NCI-H1105 treated with DMSO at 0.1 percent for 48 hours (cell line): ENCODE measurements at regions not wholly inside any gene's neighbourhood (a gene's known extent, or its start where the extent isn't known, plus 50 kb on each side); places are given as distances from the start of the nearest gene placed in this dataset.
"Not testable (repeated sequence)": the region's sequence is repeated elsewhere in the genome, so short reads cannot be mapped to it uniquely, and the experiment has no call there.

ENCODE experiments used
- DNase-seq: peaks from one replicate; lab custom pipeline; 2025; lab: John Stamatoyannopoulos, UW

DNA sequence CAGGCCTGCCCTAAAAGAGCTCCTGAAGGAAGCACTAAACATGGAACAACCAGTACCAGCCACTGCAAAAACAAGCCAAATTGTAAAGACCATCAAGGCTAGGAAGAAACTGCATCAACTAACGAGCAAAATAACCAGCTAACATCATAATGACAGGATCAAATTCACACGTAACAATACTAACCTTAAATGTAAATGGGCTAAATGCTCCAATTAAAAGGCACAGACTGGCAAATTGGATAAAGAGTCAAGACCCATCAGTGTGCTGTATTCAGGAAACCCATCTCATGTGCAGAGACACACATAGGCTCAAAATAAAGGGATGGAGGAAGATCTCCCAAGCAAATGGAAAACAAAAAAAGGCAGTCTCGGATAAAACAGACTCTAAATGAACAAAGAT is 117.7 kb upstream of the ETV3 start:
- DNase-seq, result not testable (repeated sequence)

DNA sequence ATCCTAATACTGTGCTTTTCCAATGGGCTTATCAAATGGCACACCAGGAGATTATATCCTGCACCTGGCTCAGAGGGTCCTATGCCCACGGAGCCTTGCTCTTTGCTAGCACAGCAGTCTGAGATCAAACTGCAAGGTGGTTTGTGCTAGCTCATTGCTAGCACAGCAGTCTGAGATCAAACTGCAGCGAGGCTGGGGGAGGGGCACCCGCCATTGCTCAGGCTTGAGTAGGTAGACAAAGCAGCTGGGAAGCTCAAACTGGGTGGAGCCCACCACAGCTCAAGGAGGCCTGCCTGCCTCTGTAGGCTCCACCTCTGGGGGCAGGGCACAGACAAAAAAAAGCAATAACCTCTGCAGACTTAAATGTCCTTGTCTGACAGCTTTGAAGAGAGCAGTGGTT is 116.0 kb upstream of the ETV3 start:
- DNase-seq, result not testable (repeated sequence)

DNA sequence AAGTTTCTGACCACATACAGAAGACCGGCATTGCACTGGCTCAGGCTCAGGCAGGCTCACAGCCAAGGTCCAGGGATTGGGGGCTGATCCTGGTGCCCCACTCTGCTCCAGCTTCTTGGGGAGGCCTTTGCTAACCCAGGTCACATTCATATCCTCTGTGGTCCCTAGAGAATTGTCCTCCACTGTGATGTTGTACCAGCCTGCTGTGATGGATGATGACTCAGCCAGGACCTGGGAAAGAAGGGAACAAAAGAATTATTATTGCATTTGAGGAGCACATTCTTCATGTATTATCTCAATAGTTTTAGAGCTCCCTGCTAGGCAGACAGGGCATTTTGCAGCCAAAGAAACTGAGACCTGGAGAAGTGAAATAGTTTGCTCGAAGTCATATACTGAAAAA is 114.3 kb upstream of the ETV3 start:
- no peak for DNase-seq

DNA sequence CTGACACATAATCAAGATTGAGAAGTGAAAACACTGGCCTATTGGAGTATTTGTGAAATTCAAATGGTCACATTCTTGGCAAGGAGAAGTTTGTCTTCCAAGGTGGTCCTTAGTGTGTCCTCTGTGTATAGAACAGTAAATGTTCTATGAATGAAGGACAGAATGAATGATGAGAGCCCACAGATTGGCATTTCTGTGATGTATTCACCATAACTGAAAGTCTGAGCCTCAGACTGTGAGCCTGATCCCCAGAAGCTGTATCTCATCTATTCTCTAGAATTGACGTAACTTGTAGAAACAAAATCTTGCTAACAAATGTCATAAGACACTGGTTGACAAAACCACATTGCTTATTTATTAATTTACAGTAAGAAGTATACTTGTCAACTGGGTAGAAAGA is 111.5 kb upstream of the ETV3 start:
- no peak for DNase-seq

DNA sequence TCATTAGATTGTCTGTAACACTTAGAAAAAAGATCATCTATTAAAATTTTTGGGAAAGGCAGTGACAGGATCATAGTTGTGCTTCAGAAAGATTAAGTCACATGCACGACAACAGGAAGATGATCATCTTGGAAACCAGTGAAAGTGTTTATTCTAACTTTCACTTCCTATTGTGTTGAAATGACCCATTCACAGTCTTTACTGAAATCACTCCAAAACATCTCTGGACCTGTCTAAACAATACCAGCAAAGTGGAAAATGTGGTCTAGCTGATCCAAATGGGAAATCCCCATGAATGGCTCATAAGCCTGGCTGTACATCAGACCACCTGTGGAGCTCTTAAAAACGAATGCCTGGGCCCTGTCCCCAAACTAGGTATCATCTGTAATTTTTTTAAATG is 111.1 kb upstream of the ETV3 start:
- no peak for DNase-seq

DNA sequence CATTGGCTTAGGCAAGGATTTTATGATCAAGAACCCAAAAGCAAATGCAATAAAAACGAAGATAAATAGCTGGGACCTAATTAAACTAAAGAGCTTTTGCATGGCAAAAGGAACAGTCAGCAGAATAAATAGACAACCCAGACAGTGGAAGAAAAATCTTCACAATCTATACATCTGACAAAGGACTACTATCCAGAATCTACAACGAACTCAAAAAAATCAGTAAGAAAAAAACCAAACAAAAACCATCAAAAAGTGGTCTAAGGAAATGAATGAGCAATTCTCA is 109.5 kb upstream of the ETV3 start:
- not testable (repeated sequence) for DNase-seq

DNA sequence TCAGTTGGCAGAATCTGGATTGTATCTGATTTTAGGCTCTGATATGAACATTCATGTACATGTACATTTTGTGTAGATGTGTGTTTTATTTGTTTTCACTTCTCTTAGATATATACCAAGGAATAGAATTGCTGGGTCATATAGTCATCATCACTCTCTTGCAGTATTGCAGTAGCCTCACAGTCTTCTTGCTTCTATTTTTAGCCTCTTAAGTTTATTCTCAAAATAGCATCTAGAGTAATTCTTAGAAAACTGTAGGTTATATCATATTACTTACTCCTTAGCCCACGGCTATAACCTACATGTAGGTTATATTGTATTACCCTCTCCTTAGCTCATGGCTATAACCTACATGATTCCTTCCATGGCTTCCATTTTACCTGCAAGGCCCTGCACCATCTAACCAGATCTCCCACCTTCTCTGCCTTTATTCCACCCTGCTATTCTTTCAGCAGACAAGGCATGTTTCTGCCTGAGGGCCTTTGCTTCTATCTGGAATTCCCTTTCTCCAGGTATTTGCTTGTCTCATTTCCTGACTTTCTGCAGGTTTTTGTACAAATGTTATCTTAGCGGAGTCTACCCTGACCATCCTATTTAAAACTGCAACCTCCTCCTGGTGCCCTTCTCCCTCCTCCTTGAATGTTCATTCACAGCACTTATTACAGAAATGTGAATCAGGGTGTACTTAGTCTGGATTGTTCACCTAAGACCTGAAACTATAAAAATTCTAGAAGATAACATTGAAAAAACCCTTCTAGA is 109.0 kb upstream of the ETV3 start:
- no peak for DNase-seq

DNA sequence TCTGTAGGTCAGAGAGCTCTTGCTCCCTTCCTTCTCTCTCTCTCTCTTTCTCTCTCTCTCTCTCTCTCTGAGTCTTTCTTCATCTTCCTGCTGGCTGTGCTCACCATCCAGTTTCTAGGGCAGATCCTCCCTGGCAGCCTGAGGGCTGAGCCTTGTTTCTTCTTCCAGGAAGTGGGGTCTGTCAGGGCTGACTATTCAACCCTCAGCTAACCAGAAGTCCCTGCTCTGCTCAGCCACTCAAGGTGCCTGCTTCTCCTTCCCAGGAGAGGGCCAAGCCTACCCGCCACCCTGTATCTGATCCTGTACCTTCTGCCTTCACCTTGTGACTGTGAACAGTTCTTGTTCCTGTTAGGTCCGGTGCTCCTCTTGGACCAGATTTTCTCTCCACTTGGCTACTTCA is 107.6 kb upstream of the ETV3 start:
- DNase-seq, result no peak

DNA sequence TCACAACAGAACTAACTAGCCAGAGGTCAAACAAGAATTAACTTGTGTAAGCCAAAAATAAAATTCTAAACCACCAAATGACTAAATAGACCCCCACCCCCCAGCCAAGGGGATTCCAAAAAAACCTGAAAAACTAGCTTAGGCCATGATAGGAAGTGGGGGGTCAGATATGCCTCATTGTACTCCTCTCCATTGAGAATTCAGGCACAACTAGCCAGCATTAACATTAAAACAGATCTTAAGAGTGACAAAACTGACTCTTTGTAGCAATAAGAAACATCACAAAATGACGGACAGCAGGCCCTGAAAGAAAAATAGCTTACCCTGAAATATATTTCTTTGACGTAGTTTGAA is 103.0 kb upstream of the ETV3 start:
- DNase-seq, result no peak

DNA sequence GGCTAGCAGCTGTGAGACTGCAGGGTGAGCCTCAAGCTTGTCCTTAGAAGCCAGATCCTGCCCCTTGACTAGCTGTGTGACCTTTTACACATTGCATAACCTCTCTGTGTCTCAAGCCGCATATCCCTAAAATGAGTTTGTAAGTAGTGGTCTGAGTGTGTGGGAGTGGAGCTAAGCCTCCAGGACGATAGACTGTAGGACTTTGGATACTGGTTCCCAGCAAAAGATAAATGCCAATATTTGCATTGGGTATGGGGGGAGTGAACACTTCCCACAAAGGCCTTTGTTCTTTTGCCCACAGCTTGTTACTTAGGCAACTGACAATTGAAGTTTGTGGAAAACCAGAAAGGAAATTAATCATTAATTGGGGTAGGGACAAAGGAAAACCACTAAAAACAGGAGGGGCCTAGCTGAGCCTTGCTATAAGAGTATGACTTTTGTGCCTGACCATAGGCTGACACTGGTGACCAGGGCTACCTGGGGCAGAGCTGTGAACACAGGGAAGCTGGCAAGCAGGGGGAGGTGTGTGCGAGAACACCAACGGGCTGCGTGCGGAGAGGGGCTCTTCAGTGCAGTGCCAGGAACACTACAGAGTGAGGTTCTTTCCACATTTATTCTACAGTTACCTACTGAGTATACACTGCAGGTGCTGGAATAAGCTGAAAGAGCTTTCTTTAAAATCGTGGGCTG is 102.4 kb upstream of the ETV3 start:
- DNase-seq, result no peak

DNA sequence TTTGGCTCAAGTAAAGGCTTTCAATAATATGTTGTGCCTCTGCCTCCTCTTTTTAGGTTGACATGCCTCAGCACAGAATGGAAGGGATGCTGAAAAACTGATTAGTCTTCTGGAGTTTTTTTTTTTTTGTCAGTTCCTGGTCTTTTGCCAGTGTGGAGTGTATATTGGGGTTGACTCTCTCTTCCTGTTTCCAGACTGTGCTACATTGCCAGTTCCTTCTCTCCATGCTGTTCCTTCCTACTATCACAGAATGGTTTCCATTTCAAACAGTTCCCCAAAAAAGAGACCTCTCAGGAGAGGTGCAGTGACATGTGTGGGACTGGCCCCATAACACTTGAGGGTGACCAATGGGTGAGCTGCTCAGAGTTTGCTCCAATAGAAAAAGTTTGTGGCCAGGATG is 101.7 kb upstream of the ETV3 start:
- DNase-seq, result no peak

DNA sequence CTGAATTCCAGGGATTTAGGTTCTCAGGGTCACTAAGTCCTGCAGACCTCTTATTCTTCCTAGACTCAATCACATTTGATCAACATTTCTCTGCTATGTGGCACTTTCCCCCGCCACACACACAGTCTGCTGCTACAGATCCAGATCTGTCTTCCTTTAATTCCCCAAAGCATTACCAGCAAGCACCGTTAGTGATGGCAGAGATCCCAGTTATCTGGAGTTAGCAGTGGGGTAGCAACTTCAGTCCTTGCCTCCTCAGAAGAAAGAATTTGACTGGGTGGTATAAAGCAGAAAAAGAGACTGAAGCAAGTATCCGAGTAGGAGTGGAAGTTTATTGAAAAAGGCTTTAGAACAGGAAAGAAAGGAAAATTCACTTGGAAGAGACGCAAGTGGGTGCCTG is 100.4 kb upstream of the ETV3 start:
- no peak for DNase-seq

DNA sequence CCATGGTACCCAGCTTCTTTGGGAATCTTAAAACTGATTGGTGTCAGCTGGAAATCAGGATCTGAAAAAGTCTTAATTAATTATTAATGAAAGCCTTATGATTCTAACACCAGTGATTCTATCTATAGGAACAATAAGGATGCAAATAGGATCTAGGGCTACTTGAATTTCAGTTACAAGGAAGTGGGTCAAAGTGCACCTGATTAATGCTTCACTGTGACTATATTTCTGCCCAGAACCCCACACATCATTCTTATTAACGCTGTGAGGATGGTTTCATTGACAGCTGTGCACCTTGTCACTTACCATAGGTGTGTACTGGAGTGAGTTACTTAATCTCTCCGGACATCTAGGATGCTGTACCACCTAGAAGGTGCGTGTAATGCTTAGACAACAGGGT is 99.8 kb upstream of the ETV3 start:
- no peak for DNase-seq

DNA sequence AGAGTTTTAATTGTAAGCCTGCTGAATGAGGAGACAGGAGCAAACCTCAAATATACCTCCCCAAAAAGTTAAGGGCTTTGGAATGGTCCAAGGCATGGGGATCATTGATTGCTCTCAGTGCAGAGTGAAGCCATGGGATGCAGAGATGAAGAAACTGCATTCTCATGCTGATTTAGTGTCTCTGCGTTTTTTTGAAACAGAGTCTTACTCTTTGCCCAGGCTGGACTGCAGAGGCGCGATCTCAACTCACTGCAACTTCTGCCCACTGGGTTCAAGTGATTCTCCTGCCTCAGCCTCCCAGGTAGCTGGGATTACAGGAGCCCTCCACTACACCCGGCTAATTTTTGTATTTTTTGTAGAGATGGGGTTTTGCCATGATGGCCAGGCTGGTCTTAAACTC is 99.3 kb upstream of the ETV3 start:
- DNase-seq, result no peak

DNA sequence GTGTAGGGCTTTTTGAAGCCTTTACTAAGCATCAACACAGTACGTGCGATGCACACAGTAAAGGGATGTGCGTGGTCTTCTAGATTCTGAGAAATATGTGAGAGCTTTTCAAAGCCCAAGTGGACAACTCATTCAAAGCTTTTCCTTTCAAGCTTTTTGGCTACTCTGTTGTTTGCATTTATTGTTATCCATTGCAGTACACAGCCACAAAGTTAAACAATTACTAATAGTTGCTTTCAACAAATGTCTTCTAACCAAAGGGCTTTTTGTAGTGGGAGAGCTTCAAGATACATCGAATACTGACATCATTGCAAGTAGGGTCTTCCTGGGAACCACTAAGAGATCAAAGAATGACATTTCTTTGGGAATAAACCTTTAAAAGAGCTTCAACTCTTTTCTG is 97.9 kb upstream of the ETV3 start:
- DNase-seq, result no peak

DNA sequence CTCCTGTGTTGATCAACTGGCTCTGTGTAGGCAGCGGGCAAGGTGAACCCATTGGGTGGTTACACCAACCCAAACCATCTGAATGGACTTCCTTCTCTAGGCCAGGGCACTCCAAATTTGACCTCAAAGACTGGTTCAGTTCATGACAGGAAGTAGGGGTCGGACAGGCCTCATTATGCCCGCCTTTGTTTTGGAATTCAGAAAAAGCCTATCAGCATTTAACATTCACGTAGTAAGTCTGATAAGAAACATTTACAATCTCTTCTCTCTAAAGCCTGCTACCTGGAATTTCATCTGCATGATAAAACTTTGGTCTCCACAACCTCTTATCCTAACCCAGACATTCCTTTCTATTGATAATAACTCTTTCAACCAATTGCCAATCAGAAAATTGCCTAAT is 97.1 kb upstream of the ETV3 start:
- DNase-seq, result no peak

DNA sequence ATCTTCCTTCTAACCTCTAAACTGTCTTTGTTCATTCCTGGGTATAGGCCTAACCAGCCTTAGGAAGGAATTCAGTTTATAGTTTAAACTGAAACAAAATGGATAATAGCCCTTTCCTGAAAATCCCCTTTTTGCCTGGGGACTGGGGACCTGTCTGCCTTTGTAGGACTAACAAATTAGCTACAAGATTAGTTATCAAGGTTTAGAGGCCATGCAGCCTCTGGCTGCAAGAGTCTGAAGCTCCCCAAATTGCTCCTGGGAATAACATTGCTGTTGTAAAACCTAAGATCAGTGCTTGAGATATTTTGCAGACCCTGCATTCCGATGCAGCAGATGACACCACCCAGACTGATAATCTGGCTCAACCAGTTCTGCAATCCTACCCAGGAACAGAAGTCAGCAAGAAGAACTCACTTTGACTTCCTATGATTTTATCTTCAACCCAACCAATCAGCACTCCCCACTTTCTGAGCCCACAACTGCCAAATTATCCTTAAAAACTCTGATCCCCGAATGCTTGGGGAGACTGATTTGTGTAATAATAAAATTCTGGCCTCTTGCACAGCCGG is 96.6 kb upstream of the ETV3 start:
- DNase-seq, result no peak

DNA sequence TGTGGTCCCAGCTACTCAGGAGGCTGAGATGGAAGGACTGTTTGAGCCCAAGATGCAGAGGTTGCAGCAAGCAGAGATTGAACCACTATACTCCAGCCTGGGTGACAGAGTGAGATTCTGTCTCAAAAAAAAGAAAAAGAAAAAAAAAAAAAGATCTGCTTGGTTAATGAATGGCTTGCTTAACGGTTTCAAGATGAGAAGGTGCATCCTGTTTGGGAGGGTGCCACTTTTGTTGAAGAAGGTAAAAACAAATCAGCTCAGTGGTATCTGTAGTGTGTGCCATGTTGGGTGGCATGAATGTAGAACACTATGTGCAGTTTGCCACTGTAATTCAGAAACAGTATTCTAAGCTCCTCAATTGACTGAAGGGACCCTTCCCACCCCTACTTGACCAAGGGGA is 94.9 kb upstream of the ETV3 start:
- DNase-seq, result no peak

DNA sequence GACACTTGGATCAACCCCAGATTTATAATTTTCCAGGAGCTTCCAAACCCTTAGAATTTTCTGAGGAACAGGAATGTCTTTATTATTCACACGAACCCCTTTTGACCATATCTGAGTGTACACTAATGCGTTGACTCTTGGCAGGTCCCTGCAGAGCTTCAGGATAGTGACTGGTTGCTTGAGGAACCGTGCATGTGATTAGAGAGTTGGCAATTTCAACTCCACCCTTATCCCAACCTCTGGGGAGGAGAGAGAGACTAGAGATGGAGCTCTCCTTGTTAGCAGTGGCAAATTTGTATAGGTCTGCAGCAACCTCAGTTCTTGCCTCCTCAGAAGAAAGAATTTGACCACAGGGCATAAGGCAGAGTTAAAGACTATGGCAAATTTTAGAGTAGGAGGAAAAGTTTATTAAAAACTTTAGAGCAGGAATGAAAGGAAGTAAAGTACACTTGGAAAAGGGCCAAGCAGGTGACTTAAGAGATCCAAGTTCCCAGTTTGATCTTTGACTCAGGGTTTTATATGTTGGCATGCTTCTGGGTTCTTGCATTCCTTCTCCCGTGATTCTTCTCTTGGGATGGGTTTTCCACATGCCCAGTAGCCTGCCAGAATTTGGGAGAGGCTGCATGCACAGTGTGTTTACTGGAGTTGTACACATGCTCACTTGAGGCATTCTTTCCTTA is 93.8 kb upstream of the ETV3 start:
- no peak for DNase-seq

DNA sequence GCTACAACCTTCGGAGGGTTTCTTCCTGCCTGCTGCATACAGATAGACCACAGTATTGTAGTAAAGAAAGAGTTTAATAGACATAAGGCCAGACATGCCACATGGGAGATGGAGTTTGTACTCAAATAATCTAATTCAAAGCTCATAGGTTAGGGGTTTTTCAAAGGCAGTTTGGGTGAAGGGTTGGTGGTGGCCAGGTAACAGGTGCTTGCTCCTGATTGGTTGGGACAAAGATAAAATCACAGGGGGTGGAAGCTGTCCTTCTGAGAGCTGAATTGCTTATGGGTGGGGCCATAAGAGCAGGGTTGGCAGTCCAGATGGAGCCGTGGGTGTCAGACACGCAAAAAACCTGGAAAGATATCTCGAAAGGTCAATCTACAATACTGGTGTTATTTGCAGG is 92.3 kb upstream of the ETV3 start:
- DNase-seq, result no peak

DNA sequence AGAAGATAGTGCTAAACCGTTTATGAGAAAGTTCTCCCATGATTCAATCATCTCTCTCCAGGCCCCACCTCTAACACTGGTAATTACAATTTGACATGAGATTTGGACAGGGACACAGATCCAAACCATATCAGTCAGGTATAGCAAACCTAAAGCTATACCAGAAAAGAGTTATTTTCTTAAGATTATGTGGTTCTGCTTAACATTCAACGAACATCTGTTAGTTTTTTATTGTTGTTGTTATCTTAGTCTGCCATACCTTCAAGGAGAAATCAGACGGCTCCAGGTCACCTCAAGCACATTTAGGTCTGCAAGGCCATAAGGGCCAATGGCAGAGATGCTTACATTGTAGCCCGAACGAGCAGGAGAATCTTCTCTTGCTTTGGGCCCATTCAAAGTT is 89.5 kb upstream of the ETV3 start:
- DNase-seq, result no peak

DNA sequence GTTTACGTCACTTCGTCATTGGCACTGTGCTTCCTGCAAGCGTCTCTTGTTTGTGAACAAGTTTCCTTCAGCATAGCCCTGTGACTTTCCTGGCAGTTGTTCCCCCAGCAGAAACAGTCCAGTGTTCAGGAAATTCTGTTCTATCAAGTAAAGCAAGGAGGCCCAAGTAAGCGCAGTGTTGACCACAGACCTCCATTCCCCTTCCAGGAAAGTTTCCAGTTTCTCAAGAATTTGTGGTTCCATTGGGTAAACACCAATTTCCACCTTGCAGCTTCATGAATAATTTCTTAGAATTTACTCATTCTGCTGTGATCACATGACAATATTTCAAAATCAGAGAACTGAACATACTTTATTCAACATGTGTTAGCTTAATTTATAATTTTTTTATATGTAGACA is 88.5 kb upstream of the ETV3 start:
- no peak for DNase-seq

DNA sequence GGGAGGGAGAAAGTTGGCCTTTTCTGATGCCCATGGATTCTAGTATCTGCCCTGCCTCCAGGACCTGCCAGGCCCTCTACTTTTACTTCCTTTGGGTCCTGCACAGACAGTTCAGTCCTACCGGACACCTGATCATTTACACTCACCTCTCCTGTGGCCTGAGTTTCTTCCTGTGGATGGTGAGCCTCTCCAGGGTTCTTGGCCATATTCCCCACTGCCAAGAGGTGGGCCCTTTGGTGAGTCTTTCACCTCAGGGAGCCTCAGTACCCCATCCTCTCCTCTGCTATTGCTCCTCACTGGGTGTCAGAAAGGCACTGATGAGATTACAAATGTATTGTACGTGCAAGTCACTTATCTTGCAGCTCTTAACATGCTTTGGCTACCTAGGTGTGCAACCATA is 81.4 kb upstream of the ETV3 start:
- DNase-seq, result no peak
